HG03521 (cell line): ENCODE measurements at regions not wholly inside any gene's neighbourhood (a gene's known extent, or its start where the extent isn't known, plus 50 kb on each side); places are given as distances from the start of the nearest gene placed in this dataset.

ENCODE experiments used
- ATAC-seq: cut with Tn5 transposase; IDR thresholded peaks from one replicate; pipeline ENCODE4 v1.9.1; 2021; ENCODE audit warnings: mild to moderate bottlenecking, moderate library complexity; ENCODE audit not compliant: unreplicated experiment

- ATAC-seq, result no peak
Observed at GRCh38 chr3:25128735-25129134, 299.3 kb upstream of the RARB start.

- no peak for ATAC-seq
Observed at GRCh38 chr3:25130724-25131520, 297.1 kb upstream of the RARB start.

DNA sequence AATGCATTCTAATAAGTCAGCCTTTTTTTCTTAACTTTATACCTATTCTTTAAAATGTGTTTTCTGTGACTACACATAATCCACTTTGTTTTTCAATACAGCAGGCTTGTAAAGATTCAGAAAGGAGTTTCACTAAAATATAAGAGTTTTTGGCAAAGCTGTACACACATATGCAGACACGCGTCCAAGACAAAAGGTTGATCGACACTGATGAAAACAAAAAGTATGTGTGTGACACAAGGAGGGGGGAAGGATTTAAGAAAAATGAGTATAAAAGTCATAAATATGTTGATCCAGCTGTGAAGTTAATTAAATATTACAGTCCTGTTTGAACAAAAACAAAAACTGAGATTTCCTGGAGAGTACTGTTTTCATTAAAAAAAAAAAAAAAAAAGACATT, 294.5 kb upstream of the RARB start:
- ATAC-seq, result no peak

DNA sequence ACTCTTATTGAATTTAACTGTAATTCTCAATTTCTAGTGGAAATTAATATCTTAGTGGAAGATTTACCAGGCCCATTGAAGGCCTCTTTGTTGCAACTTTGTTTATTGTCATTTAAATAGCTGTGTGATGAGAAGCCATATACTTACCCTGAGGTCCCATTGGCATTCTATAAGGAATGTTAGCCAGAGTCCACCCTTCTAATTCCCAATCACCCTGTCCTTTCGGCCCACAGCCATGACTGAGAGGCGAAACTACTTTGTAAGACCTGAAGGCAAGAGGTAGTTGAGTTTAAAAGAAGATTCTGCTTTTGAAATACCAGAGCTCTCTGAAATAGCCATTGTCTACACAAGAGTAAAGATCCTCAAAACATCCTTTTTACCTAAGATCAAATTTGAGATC, 290.5 kb upstream of the RARB start:
- ATAC-seq, result no peak

DNA sequence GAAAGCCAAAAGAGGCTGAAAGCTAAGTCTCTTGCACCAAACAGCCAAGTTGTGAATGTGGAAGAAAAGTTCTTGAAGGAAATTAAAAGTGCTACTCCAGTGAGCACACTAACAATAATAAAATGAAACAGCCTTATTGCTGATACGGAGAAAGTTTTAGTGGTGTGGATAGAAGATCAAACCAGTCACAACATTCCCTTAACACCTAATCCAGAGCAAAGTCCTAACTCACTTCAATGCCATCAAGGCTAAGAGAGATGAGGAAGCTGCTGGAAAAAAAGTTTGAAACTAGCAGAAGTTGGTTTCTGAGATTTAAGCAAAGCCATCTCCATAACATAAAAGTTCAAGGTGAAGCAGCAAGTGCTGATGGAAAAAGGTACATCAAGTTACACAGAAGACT, 288.8 kb upstream of the RARB start:
- ATAC-seq, result no peak

GRCh38 chr3:25142609-25143355, 285.3 kb upstream of the RARB start:
- no peak for ATAC-seq

DNA sequence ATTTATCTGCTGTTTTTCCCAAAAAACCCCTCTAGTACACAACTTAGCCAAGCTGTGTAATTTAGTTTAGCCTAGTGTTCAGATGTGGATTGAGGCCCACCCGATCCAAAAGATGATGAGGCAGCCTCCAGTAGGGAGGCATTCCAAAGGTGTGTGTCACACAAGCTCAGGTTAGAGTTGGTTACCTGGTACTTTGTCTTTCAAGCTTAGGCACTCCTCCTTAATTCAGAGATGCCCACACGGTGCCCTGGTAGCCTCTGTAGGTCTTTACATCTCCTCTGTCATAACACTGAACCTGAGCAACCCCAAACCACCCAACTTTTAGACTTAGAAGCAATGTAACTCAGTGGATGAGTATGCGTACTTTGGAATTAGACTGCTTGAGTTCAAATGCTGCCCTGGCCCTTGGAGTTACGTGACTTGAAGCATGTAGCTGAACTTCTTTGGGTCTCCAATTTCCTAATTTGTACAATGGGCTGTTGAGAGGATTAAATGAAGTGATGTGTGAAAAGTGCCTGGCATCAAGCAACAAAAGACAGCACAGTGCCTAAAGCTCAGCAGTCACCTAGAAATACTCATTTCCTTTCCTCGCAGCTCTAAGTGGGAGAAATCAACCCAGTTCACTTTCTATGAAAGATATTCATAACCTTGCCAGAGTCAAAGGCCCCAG, 284.6 kb upstream of the RARB start:
- ATAC-seq, result no peak

DNA sequence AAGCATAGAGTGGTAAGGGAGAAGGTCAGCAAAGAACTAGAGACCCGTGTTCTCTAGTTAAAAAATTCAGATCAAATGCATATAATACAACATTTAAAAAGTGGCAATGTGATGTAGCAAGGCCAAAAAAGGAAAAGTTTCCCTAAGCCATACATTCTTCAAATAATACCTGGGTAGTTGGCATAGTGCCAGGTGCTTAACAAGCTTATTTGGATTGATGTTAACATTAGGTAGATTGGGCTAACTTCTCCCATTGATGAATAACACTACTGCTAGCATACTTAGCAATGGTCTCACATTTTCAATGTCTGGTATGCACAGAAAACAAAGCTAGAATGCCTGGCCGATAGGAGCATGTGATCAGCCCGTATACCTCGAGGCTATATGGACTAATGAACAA, 283.6 kb upstream of the RARB start:
- ATAC-seq, result no peak

DNA sequence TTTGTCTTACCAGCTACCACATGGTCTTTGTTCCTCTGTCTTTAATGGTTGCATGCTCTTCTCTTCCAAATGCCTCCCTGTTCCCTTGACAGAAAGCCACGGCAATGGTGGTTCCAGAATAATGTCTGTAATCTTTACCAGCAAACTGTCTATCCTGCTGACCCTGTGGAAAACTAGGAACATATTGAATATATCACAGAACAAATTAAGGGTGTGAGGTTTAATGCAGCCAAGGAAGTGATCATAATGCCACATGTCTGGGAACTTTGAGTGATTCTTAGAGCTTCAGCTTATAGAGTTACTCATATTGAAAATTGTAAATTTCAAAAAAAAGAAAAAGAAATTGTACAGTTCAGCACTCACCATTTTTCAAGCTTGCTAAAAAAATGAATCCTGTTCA, 282.9 kb upstream of the RARB start:
- no peak for ATAC-seq

DNA sequence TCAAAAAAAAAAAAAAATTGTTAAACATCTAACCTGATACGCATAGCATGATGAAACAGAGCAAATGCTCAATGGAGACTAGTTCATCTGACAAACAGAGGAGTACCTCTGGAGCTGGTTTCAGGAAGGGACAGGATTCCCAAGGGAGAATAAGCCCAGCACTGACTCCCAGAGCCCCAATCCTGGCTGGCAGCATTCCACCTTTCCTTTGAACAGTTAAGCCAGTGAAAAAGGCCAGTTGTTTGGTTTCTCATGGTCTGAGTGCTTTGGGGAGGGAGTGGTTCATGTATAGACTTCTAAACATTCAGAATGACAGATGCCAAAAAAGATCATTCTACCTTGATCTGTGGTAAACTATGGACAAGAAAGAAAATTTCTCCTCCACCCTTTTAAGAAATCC, 277.9 kb upstream of the RARB start:
- no peak for ATAC-seq

GRCh38 chr3:25151281-25151902, 276.7 kb upstream of the RARB start:
- no peak for ATAC-seq

GRCh38 chr3:25151903-25152295, 276.2 kb upstream of the RARB start:
- ATAC-seq, result no peak

DNA sequence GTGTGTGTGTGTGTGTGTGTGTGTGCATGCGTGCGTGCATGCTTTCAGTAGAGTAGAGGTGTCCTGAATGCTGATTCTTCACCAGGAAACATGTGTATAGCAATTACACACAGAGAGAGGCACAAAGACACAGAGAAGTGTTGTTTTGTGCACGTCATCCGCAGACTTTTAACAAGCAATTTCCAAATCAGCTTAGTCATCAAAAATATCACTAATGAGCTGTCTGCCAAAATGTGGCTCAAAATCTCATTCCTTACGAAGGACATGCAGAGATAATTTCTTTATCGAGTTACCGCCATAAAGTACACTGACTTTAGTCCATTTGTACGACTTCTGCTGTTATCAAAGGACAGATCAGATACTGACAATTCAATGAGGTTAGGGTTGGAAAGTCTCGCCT, 274.9 kb upstream of the RARB start:
- ATAC-seq, result no peak

- no peak for ATAC-seq
Observed at GRCh38 chr3:25153561-25153960, 274.5 kb upstream of the RARB start.

DNA sequence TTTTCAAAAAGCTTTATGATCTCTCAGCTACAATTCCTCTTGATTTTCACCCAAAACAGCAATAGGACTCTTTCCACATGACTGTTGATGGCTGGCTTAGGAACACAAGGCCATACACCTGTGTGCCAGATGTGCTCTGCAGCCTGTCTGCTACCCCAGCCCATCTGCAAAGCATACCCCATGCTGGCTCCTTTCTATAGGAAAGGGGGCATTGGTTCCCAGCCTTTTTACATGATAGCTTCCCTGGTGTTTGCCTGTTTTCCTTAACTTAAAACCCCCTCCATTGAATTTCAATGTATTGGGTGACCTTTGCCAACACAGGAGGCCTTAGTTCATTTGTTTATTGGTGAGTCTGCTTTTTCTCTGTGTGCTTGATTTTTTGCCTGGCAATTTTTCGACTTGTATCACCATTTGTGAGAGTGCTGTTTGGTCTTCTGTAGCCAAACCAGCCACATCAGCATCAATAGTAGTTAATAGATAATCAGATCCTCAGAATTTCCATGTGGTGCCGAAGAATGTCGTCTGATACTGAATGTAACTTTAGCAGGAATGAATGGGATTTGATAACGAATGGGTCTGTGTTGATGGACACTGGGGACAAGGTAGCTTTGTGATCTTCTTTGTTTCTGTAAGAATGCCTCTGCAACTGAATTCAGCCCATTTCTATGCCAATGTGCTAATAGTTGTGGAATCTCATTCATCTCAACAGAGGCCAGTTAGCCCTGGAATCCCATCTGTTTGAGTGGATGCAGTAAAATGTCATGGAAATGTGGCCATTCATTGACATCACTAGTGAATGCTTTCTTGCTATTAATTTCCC, 272.2 kb upstream of the RARB start:
- no peak for ATAC-seq

- no peak for ATAC-seq
Observed at GRCh38 chr3:25156626-25157025, 271.4 kb upstream of the RARB start.

DNA sequence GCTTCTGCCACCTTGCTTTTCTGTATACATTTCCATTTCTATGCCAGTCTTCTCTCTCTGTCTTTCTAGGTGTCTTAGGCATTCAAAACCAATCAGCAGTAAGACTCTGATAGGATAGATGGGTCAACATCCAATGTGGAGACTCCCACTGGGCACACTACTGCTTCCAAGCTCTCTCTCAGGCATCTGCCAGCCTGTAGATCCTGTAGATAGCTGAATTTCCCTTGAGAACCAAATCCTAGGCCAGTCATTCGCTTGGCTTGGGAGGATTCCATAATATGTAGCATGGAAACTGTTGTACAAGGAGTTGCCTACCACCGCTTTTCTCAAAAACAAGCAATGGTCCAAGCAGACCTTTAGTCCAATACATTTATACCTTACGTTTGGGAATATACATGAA, 262.8 kb upstream of the RARB start:
- ATAC-seq, result no peak

DNA sequence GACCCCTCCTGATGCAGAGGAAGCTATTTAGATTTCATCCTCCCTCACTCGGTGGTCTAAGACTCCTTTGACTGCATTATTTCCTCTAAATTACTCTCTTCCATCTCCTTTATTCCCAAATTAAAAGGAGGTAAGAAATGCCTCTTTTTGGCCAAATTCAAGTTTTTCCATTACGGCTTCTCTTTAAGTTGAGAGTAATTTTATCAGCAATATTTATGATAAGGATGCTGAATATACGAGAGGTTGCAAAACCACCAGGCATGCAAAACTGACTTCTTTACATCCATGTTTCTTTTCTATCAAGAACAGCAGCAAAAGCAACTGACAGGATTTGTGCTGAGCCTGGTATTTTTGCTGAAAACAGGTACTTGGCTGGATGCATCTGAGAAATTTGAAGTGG, 262.0 kb upstream of the RARB start:
- no peak for ATAC-seq

DNA sequence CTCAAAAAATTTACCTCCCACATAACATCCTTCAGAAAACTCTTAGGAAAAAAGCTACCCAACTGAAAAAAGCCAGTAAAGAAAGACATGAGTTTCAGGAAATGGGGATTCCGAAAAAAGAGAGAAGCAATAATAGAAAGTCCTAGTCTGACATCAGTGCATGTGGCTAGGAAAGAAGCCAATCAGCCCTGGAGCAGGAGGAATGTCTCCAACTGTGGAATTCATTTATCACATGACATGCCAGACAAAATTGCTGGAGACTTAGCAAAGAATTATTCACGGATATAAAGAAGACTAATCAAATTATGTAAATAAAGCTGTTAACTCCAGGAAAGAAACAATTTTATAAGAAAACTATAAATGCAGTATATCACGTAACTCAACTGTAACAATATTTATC, 258.9 kb upstream of the RARB start:
- no peak for ATAC-seq

- no peak for ATAC-seq
Observed at GRCh38 chr3:25170021-25170420, 258.0 kb upstream of the RARB start.
